ENCODE measurements at regions not wholly inside any gene's neighbourhood (a gene's known extent, or its start where the extent isn't known, plus 50 kb on each side); places are given as distances from the start of the nearest gene placed in this dataset.

DNA sequence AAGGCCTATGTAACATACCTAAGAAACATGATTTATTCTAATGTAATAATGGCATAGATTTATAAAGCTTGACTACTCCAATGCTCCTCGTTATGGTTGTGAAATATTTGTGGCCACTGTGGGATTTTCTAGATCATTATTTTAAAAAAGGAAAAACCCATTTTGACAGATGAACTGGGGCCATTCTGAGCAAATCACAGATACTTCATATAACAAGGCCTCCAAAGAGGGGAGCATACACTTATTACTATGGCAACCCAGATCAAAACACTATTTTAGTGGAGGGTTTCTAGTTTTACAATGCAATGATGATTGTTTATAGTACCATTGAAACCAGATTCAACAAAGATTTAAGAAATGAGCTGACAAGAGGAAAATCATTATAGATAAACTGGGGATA is 346.6 kb downstream of the ZNF326 start:
- FAIRE-seq (no peak), DNase-seq (ENCODE audit: low read depth, low spot score) (no peak)
- no peaks in the 10 kb centered on the region for H4K20me1 ChIP-seq (replicated peaks; ENCODE audit: control insufficient read depth, extremely low read depth, insufficient read depth, low read length)
- intact Hi-C loops (cut with micrococcal nuclease) = no loop called here
- H3K9me3 ChIP-seq (replicated peaks; ENCODE audit: control insufficient read depth, insufficient read depth, low read length) = no peaks in the 10 kb centered on the region
- dilution Hi-C loops (cut with MboI; ENCODE audit: extremely low pct_ligation_motif_present, low sequenced_read_pairs) = no loop called here
- BruUV-seq (replicated peaks) = no TSS peak
- H3K4me3 ChIP-seq (replicated peaks in 1 of 3; ENCODE audit: insufficient read depth in 1 of 3, low read depth in 1 of 3, low read length in 3 of 3) = no peak overlapping the region
- no peaks in the 10 kb centered on the region for H3K9me1 ChIP-seq (replicated peaks; ENCODE audit: control insufficient read depth, extremely low read depth, insufficient read depth, low read length)
- no peaks in the 10 kb centered on the region for H3K36me3 ChIP-seq (ENCODE audit: control insufficient read depth in 2 of 2, extremely low read depth in 1 of 2, insufficient read depth in 2 of 2, low read length in 2 of 2)
- no peaks in the 10 kb centered on the region for H3K27me3 ChIP-seq (ENCODE audit: control insufficient read depth in 2 of 2, insufficient read depth in 2 of 2, low read length in 2 of 2)
- H3K4me2 ChIP-seq (ENCODE audit: insufficient read depth, low read length) = no peak overlapping the region
- no peak overlapping the region for H3K9ac ChIP-seq (replicated peaks; ENCODE audit: extremely low read depth, insufficient read depth, low read length)
- no peak for TF ChIP-seq FOS (IDR thresholded peaks at IDR 0.05; ENCODE audit: borderline replicate concordance, insufficient read depth, low read length)
- no peak for TF ChIP-seq POLR2A (IDR thresholded peaks at IDR 0.05; ENCODE audit: low read depth, low read length)
- TF ChIP-seq MYC (IDR thresholded peaks at IDR 0.05; ENCODE audit: low read depth, low read length) = no peak
- TF ChIP-seq, protein P1, sequence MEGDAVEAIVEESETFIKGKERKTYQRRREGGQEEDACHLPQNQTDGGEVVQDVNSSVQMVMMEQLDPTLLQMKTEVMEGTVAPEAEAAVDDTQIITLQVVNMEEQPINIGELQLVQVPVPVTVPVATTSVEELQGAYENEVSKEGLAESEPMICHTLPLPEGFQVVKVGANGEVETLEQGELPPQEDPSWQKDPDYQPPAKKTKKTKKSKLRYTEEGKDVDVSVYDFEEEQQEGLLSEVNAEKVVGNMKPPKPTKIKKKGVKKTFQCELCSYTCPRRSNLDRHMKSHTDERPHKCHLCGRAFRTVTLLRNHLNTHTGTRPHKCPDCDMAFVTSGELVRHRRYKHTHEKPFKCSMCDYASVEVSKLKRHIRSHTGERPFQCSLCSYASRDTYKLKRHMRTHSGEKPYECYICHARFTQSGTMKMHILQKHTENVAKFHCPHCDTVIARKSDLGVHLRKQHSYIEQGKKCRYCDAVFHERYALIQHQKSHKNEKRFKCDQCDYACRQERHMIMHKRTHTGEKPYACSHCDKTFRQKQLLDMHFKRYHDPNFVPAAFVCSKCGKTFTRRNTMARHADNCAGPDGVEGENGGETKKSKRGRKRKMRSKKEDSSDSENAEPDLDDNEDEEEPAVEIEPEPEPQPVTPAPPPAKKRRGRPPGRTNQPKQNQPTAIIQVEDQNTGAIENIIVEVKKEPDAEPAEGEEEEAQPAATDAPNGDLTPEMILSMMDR (IDR thresholded peaks at IDR 0.05; ENCODE audit: extremely low read depth in 1 of 2, insufficient read depth in 1 of 2, low read depth in 1 of 2, low read length in 2 of 2) = no peak
- CTCF ChIA-PET = no interaction called here
- no peak overlapping the region for H3K27ac ChIP-seq (ENCODE audit: insufficient read depth, low read depth, low read length)
- POLR2A ChIA-PET = no interaction called here
- H3K4me1 ChIP-seq (ENCODE audit: control insufficient read depth, extremely low read depth, insufficient read depth, low read length) = no peaks in the 10 kb centered on the region
- no peaks in the 10 kb centered on the region for H3K79me2 ChIP-seq (ENCODE audit: control insufficient read depth, insufficient read depth, low read length)
- no peak overlapping the region for H2AFZ ChIP-seq (ENCODE audit: low read depth, low read length)

DNA sequence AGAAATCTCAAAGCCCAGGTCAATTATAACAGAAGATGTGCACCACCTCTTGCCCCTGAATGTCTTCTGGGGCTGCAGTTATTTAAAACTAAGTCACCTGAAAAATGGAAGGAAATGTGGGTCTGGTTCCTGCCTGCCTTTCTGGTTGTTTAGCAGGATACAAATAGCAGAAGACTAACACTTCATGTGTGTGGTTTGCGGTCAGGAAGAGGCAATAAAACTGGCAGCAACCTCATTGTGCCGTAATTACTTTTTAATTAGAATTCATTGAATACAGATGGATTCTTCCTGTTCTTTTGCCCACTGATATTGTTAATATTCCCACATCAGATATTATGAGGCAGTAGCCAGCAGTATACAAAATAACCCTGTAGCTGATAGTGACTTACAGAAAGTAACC is 345.7 kb downstream of the ZNF326 start:
- FAIRE-seq = no peak
- no peaks in the 10 kb centered on the region for H3K36me3 ChIP-seq (ENCODE audit: control insufficient read depth in 2 of 2, extremely low read depth in 1 of 2, insufficient read depth in 2 of 2, low read length in 2 of 2)
- no peak for TF ChIP-seq GATA2 (IDR thresholded peaks at IDR 0.05; ENCODE audit: insufficient read depth, insufficient read length, low read depth, low read length)
- TF ChIP-seq JUN (IDR thresholded peaks at IDR 0.05; ENCODE audit: borderline replicate concordance, insufficient read depth, insufficient read length, low read depth) = no peak
- no peak for TF ChIP-seq MYC (IDR thresholded peaks at IDR 0.05; ENCODE audit: low read depth, low read length)
- TF ChIP-seq POLR2AphosphoS5 (IDR thresholded peaks at IDR 0.05; ENCODE audit: insufficient read depth, low read depth, low read length) = no peak
- no peak for TF ChIP-seq FOS (IDR thresholded peaks at IDR 0.05; ENCODE audit: borderline replicate concordance, insufficient read depth, low read length)
- no peak for TF ChIP-seq POLR2A (IDR thresholded peaks at IDR 0.05; ENCODE audit: low read depth, low read length)
- TF ChIP-seq, protein P2, sequence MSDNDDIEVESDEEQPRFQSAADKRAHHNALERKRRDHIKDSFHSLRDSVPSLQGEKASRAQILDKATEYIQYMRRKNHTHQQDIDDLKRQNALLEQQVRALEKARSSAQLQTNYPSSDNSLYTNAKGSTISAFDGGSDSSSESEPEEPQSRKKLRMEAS (IDR thresholded peaks at IDR 0.05; ENCODE audit: insufficient read depth, insufficient read length) = no peak
- no peak for TF ChIP-seq EZH2 (IDR thresholded peaks at IDR 0.05; ENCODE audit: borderline replicate concordance, low read depth, low read length, severe bottlenecking)
- TF ChIP-seq, protein P1 (IDR thresholded peaks at IDR 0.05; ENCODE audit: extremely low read depth in 1 of 2, insufficient read depth in 1 of 2, low read depth in 1 of 2, low read length in 2 of 2) = no peak
- H3K9me3 ChIP-seq (replicated peaks; ENCODE audit: control insufficient read depth, insufficient read depth, low read length) = no peaks in the 10 kb centered on the region
- no peaks in the 10 kb centered on the region for H3K9me1 ChIP-seq (replicated peaks; ENCODE audit: control insufficient read depth, extremely low read depth, insufficient read depth, low read length)
- H2AFZ ChIP-seq (ENCODE audit: low read depth, low read length) = no peak overlapping the region
- ChIA-PET CTCF (no interaction called here), POLR2A (no interaction called here)
- dilution Hi-C loops (cut with MboI; ENCODE audit: extremely low pct_ligation_motif_present, low sequenced_read_pairs) = no loop called here
- H3K9ac ChIP-seq (replicated peaks; ENCODE audit: extremely low read depth, insufficient read depth, low read length) = no peak overlapping the region
- H3K27me3 ChIP-seq (ENCODE audit: control insufficient read depth in 2 of 2, insufficient read depth in 2 of 2, low read length in 2 of 2) = no peaks in the 10 kb centered on the region
- H3K4me3 ChIP-seq (replicated peaks in 1 of 3; ENCODE audit: insufficient read depth in 1 of 3, low read depth in 1 of 3, low read length in 3 of 3) = no peak overlapping the region
- H3K27ac ChIP-seq (ENCODE audit: insufficient read depth, low read depth, low read length) = no peak overlapping the region
- no peak for DNase-seq (ENCODE audit: low read depth, low spot score)
- H3K4me2 ChIP-seq (ENCODE audit: insufficient read depth, low read length) = no peak overlapping the region
- BruUV-seq (replicated peaks) = no TSS peak
- H4K20me1 ChIP-seq (replicated peaks; ENCODE audit: control insufficient read depth, extremely low read depth, insufficient read depth, low read length) = no peaks in the 10 kb centered on the region
- H3K4me1 ChIP-seq (ENCODE audit: control insufficient read depth, extremely low read depth, insufficient read depth, low read length) = no peaks in the 10 kb centered on the region
- intact Hi-C loops (cut with micrococcal nuclease) = no loop called here
- no peaks in the 10 kb centered on the region for H3K79me2 ChIP-seq (ENCODE audit: control insufficient read depth, insufficient read depth, low read length)

All from endothelial cell of umbilical vein (primary cell).